ENCODE measurements at regions not wholly inside any gene's neighbourhood (a gene's known extent, or its start where the extent isn't known, plus 50 kb on each side); places are given as distances from the start of the nearest gene placed in this dataset.

- DNase-seq (ENCODE audit: low spot score), result no peak
These were observed 211.3 kb downstream of the GPD2 start for GRCh38 chr2:156647377-156648010.

GRCh38 chr2:156648522-156648921, 212.3 kb downstream of the GPD2 start:
- no peak for DNase-seq (ENCODE audit: low spot score)

GRCh38 chr2:156649596-156649995, 213.4 kb downstream of the GPD2 start:
- no peak for DNase-seq (ENCODE audit: low spot score)

GRCh38 chr2:156652691-156653090, 216.5 kb downstream of the GPD2 start:
- no peak for DNase-seq (ENCODE audit: low spot score)

GRCh38 chr2:156653675-156654074, 217.5 kb downstream of the GPD2 start:
- no peak for DNase-seq (ENCODE audit: low spot score)

- no peak for DNase-seq (ENCODE audit: low spot score)
These were observed 221.6 kb downstream of the GPD2 start for GRCh38 chr2:156657809-156658208.

- DNase-seq (ENCODE audit: low spot score), result no peak
These were observed 223.5 kb downstream of the GPD2 start for GRCh38 chr2:156659694-156660093.

- no peak for DNase-seq (ENCODE audit: low spot score)
These were observed 227.7 kb downstream of the GPD2 start for GRCh38 chr2:156663757-156664409.

GRCh38 chr2:156666130-156666785, 230.1 kb downstream of the GPD2 start:
- no peak for DNase-seq (ENCODE audit: low spot score)

- DNase-seq (ENCODE audit: low spot score), result no peak
These were observed 233.9 kb downstream of the GPD2 start for GRCh38 chr2:156670104-156670503.

- no peak for DNase-seq (ENCODE audit: low spot score)
These were observed 235.7 kb downstream of the GPD2 start for GRCh38 chr2:156671706-156672361.

- no peak for DNase-seq (ENCODE audit: low spot score)
These were observed 236.6 kb downstream of the GPD2 start for GRCh38 chr2:156672556-156673332.

- no peak for DNase-seq (ENCODE audit: low spot score)
These were observed 237.1 kb downstream of the GPD2 start for GRCh38 chr2:156673333-156673615.

GRCh38 chr2:156673981-156674380, 237.8 kb downstream of the GPD2 start:
- DNase-seq (ENCODE audit: low spot score), result no peak

- no peak for DNase-seq (ENCODE audit: low spot score)
These were observed 239.7 kb downstream of the GPD2 start for GRCh38 chr2:156675896-156676295.

- no peak for DNase-seq (ENCODE audit: low spot score)
These were observed 243.6 kb downstream of the GPD2 start for GRCh38 chr2:156679820-156680219.

GRCh38 chr2:156680266-156680665, 244.1 kb downstream of the GPD2 start:
- DNase-seq (ENCODE audit: low spot score), result no peak

- no peak for DNase-seq (ENCODE audit: low spot score)
These were observed 250.9 kb downstream of the GPD2 start for GRCh38 chr2:156687126-156687525.

GRCh38 chr2:156687715-156688114, 251.5 kb downstream of the GPD2 start:
- no peak for DNase-seq (ENCODE audit: low spot score)

GRCh38 chr2:156689939-156690338, 253.8 kb downstream of the GPD2 start:
- DNase-seq (ENCODE audit: low spot score), result no peak

- no peak for DNase-seq (ENCODE audit: low spot score)
These were observed 254.8 kb downstream of the GPD2 start for GRCh38 chr2:156691014-156691413.

GRCh38 chr2:156695020-156695419, 258.8 kb downstream of the GPD2 start:
- no peak for DNase-seq (ENCODE audit: low spot score)

Measured in germinal center (tissue), 1 donor.